ENCODE measurements at regions not wholly inside any gene's neighbourhood (a gene's known extent, or its start where the extent isn't known, plus 50 kb on each side); places are given as distances from the start of the nearest gene placed in this dataset.
"Not testable (repeated sequence)": the region's sequence is repeated elsewhere in the genome, so short reads cannot be mapped to it uniquely, and the experiment has no call there.

DNA sequence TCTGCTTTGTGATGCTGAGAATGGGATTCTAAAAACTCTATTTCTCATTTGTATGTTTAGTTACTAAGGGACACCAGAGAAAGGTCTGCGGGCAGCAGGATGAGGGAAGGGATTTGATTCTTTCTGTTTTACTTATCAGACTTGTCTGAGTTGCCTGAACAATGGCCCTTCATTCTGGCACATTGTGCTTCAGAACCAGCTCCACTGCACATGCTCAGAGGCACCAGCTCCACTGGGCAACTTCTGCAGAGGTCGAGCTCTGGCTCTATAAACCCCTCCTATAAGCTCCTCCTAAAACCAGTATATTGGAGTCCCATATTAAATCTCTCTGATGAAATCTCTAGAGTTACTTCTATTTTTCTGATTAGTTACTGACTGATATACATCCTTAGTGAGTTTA is 453.2 kb upstream of the CDIN1 start:
- H3K4me3 Mint-ChIP-seq = no peak overlapping the region
- H3K27ac Mint-ChIP-seq = no peak overlapping the region
- DNase-seq (ENCODE audit: low spot score) = no peak
- no peaks in the 10 kb centered on the region for H3K36me3 Mint-ChIP-seq (ENCODE audit: low read depth)
- intact Hi-C loops (cut with micrococcal nuclease) = no loop called here
- H3K4me1 Mint-ChIP-seq (ENCODE audit: low read depth) = no peaks in the 10 kb centered on the region
- peaks cover 2% of the 10 kb centered on the region for H3K9me3 Mint-ChIP-seq
- H3K27me3 Mint-ChIP-seq (ENCODE audit: insufficient read depth) = no peaks in the 10 kb centered on the region

DNA sequence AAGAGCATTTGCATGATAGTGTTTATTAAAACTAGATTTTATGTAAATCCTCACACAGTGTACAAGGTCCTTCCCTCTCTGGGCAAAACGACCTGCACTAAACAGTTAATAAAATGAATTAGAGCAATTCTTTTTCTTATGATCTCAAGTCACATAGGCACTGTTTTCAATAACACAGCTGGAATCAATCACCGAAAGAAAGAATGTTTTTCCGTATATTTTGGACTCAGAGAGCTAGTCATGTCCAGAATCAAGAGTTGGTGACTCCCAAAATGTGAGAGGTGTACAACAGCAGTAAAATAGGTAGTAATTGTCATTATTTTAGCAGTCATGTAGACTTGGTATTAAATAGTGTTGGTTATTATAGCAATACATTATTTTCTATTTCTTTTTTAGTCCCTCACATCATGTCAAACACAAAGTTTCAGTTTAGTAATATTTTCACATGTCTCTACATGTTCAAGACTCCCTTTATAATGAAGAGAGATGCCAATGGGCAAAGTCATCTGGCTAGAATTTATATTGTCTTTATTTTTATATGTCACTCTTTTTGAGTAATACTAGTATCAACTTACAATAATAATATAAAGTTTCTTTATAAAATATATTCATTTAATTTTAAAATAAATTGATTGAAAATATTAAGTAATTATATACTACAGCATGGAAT is 448.6 kb upstream of the CDIN1 start:
- intact Hi-C loops (cut with micrococcal nuclease) = loop anchor here (10.0 kb wide), 1 partner anchor 56 kb away; no protein-coding TSS in a partner anchor
- Mint-ChIP-seq H3K9me3 (no peaks in the 10 kb centered on the region), H3K4me1 (ENCODE audit: low read depth) (no peaks in the 10 kb centered on the region), H3K4me3 (no peak overlapping the region), H3K36me3 (ENCODE audit: low read depth) (no peaks in the 10 kb centered on the region), H3K27me3 (ENCODE audit: insufficient read depth) (no peaks in the 10 kb centered on the region), H3K27ac (no peak overlapping the region)
- no peak for DNase-seq (ENCODE audit: low spot score)

DNA sequence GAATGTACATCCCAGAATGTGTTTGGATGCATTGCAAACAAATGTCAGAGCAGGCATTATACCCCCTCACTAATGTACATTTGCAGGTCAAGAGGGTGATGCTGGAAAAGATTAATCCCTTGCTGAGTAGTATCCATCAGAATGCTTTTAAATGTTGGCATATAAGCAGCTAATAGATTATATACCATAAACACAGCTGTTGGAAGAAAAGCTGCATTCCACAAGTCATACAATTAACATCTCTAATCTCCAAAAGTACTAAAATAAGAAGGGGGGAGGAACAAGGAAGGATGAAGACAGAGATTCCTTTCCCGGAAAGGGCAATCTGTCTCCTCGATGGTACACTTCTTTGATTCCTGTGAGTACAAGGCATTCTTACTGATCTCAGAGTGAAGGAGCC is 445.7 kb upstream of the CDIN1 start:
- Mint-ChIP-seq H3K9me3 (peaks cover 4% of the 10 kb centered on the region), H3K27ac (no peak overlapping the region), H3K4me1 (ENCODE audit: low read depth) (no peaks in the 10 kb centered on the region), H3K36me3 (ENCODE audit: low read depth) (no peaks in the 10 kb centered on the region), H3K4me3 (no peak overlapping the region), H3K27me3 (ENCODE audit: insufficient read depth) (no peaks in the 10 kb centered on the region)
- intact Hi-C loops (cut with micrococcal nuclease) = loop anchor here (10.0 kb wide), 1 partner anchor 59 kb away; no protein-coding TSS in a partner anchor
- DNase-seq (ENCODE audit: low spot score) = no peak

DNA sequence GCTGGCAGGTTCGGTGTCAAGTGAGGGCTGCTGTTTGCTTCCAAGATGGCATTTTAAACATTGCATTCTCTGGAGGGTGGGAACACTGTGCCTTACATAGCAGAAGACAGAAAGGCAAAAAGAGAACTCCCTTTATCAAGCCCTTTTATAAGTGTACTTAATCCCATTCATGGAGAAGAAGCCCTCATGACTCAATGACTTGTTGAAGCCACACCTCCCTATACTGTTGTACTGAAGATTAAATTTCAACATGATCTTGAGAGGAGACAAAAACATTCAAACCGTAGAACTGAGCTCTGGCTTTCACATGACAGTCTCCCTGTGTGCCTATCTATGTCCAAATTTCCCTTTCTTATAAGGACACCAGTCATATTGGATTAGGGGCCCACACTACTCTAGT is 443.4 kb upstream of the CDIN1 start:
- no peak overlapping the region for H3K27ac Mint-ChIP-seq
- DNase-seq (ENCODE audit: low spot score) = no peak
- intact Hi-C loops (cut with micrococcal nuclease) = loop anchor here (10.0 kb wide), 1 partner anchor 61 kb away; no protein-coding TSS in a partner anchor
- H3K4me3 Mint-ChIP-seq = no peak overlapping the region
- H3K9me3 Mint-ChIP-seq = peaks cover 6% of the 10 kb centered on the region
- no peaks in the 10 kb centered on the region for H3K36me3 Mint-ChIP-seq (ENCODE audit: low read depth)
- H3K4me1 Mint-ChIP-seq (ENCODE audit: low read depth) = no peaks in the 10 kb centered on the region
- H3K27me3 Mint-ChIP-seq (ENCODE audit: insufficient read depth) = no peaks in the 10 kb centered on the region

DNA sequence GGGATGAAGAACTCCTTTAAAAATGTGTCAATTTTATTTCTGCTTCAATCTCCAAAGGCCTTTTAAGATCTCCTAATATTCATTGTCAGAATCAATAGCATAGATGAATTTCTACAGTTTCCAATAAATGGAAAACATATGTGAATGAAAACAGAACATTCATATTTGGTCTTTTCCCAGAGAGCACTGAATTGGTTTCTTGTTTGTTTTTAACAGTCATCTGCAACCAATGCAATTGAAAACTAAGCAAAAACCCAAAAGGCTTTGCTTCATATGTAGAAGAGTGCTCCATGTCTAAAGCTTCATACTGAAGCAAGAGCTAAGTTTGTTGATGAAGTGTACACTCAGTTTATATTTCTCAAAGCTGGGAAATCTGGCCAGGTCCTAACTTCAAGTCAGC is 426.5 kb upstream of the CDIN1 start:
- H3K27ac Mint-ChIP-seq = no peak overlapping the region
- no peaks in the 10 kb centered on the region for H3K27me3 Mint-ChIP-seq (ENCODE audit: insufficient read depth)
- H3K36me3 Mint-ChIP-seq (ENCODE audit: low read depth) = no peaks in the 10 kb centered on the region
- intact Hi-C loops (cut with micrococcal nuclease) = no loop called here
- no peaks in the 10 kb centered on the region for H3K4me1 Mint-ChIP-seq (ENCODE audit: low read depth)
- DNase-seq (ENCODE audit: low spot score) = no peak
- peaks cover 14% of the 10 kb centered on the region for H3K9me3 Mint-ChIP-seq
- H3K4me3 Mint-ChIP-seq = no peak overlapping the region

DNA sequence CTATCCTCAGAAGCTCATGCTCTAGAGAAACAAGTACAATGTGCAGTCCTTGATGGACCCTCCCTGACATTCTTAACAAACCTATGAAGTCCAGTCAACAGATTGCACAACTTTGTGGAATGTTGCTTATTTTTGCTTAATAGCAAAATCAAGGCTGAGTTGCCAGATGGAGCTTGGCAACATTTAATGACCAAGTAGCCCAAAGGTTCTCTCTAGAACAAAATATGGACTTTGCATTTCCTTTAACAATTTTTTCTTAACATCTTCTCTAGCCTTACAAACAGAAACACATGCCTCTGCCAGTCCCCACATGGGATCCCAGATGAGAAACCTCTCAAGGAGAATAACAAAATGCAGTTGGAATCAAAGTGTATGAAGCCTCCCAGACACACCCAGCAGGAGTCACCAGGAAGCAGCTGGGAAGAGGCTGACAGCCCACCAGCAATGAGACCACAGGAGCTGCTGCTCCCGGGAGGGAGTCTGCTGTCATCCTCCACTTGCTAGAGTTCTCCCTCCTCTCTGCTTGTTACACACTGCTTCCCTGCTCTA is 422.5 kb upstream of the CDIN1 start:
- Mint-ChIP-seq H3K36me3 (ENCODE audit: low read depth) (no peaks in the 10 kb centered on the region), H3K4me3 (no peak overlapping the region), H3K27ac (no peak overlapping the region), H3K27me3 (ENCODE audit: insufficient read depth) (no peaks in the 10 kb centered on the region), H3K9me3 (peaks cover 4% of the 10 kb centered on the region), H3K4me1 (ENCODE audit: low read depth) (no peaks in the 10 kb centered on the region)
- intact Hi-C loops (cut with micrococcal nuclease) = no loop called here
- no peak for DNase-seq (ENCODE audit: low spot score)

DNA sequence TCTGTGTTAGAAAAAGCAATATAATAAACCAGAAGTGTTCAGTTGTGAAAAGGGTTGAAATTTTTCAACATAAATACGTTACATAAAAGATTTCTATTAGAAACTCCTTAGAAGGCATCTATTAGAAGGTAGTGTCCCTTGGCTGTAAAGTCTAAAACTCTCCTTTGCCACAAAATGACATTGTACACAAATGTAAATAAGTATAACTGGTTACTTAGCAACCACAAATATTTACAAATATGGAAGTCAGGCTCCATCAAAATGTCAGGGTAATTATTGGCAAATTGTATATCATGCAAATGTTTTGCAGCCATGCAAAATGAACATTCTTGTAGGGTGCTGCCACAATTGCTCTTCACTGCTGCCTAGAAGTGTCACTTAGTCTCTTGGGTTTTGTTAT is 419.1 kb upstream of the CDIN1 start:
- Mint-ChIP-seq H3K27me3 (ENCODE audit: insufficient read depth) (no peaks in the 10 kb centered on the region), H3K36me3 (ENCODE audit: low read depth) (no peaks in the 10 kb centered on the region), H3K4me3 (no peak overlapping the region), H3K27ac (no peak overlapping the region), H3K4me1 (ENCODE audit: low read depth) (no peaks in the 10 kb centered on the region), H3K9me3 (peaks cover 12% of the 10 kb centered on the region)
- intact Hi-C loops (cut with micrococcal nuclease) = no loop called here
- DNase-seq (ENCODE audit: low spot score) = no peak

DNA sequence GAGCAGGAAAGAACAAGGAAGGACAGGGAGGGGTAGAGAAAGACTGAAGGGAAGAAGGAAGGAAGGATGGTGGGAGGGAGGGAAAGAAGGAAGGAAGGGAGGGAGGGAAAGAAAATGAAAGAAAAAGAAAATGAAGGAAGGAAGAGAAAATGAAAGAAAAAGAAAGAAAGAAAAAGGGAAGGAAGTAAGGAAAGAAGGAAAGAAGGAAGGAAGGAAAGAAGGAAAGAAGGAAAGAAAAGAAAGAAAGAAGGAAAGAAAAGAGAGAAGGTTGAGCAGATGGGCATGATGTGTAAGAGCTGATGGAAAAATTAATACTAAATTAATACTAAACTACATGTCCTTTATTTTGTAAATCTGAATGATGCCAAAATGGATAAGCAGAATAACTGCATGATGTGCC is 418.3 kb upstream of the CDIN1 start:
- no peaks in the 10 kb centered on the region for H3K36me3 Mint-ChIP-seq (ENCODE audit: low read depth)
- no peak overlapping the region for H3K4me3 Mint-ChIP-seq
- DNase-seq (ENCODE audit: low spot score) = no peak
- no peaks in the 10 kb centered on the region for H3K4me1 Mint-ChIP-seq (ENCODE audit: low read depth)
- H3K9me3 Mint-ChIP-seq = peaks cover 12% of the 10 kb centered on the region
- intact Hi-C loops (cut with micrococcal nuclease) = no loop called here
- no peak overlapping the region for H3K27ac Mint-ChIP-seq
- H3K27me3 Mint-ChIP-seq (ENCODE audit: insufficient read depth) = no peaks in the 10 kb centered on the region

DNA sequence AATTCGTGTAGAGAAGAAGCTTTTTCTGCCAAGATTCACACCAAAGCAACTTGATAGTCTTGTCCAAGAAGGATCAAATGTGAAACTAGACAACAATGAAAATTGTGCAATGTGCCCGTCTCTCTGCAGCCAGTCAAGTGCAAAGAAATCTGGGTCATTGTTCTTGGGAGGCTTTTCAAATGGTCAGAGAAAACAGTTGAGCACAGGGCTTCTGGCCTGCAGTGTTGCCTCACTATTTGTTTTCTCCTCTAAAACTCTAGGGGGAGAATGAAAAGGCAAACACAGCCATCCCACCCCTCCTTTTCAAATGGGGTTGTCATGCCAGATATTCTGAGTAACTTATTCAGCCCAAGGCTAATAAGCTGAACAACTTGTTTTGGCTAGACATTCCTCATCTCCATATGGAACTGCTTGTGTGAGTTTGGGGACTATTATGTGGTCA is 417.6 kb upstream of the CDIN1 start:
- Mint-ChIP-seq H3K4me1 (ENCODE audit: low read depth) (no peaks in the 10 kb centered on the region), H3K9me3 (peaks cover 12% of the 10 kb centered on the region), H3K27me3 (ENCODE audit: insufficient read depth) (no peaks in the 10 kb centered on the region), H3K36me3 (ENCODE audit: low read depth) (no peaks in the 10 kb centered on the region), H3K27ac (no peak overlapping the region), H3K4me3 (no peak overlapping the region)
- intact Hi-C loops (cut with micrococcal nuclease) = no loop called here
- DNase-seq (ENCODE audit: low spot score) = no peak

DNA sequence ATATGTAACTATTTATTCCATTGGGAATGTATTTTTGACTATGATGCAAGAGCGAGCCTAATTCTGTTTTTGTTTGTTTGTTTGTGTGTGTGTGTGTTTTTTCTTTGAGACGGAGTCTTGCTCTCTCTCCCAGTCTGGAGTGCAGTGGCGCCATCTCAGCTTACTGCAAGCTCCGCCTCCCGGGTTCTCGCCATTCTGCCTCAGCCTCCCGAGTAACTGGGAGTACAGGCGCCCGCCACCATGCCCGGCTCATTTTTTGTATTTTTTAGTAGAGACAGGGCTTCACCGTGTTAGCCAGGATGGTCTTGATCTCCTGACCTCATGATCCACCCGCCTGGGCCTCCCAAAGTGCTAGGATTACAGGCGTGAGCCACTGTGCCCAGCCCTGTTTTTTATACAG is 415.4 kb upstream of the CDIN1 start:
- DNase-seq (ENCODE audit: low spot score); H3K4me1 Mint-ChIP-seq (ENCODE audit: low read depth); H3K4me3 Mint-ChIP-seq; H3K27ac Mint-ChIP-seq; H3K27me3 Mint-ChIP-seq (ENCODE audit: insufficient read depth); H3K36me3 Mint-ChIP-seq (ENCODE audit: low read depth); intact Hi-C loops (cut with micrococcal nuclease): not testable (repeated sequence)
- peaks cover 11% of the 10 kb centered on the region for H3K9me3 Mint-ChIP-seq

DNA sequence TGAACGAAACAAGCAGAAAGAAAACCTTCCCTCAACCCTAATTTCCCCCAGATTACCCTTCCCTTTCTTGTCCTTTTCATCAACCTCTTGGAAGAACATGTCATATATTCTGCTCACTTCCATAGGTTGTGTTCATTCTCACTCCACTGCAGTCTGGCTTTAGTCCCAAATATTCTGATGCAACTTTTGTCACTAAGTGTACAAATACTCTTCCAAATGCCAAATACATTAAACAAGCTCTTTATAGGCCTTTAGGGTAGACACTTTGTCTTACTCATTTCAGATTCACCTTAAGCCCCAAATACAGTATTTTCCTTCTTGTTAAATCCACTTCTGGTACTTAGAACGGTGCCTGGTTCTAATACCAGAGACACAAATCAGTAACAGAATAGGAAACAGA is 406.5 kb upstream of the CDIN1 start:
- intact Hi-C loops (cut with micrococcal nuclease) = no loop called here
- Mint-ChIP-seq H3K9me3 (no peaks in the 10 kb centered on the region), H3K4me3 (no peak overlapping the region), H3K27me3 (ENCODE audit: insufficient read depth) (no peaks in the 10 kb centered on the region), H3K27ac (no peak overlapping the region), H3K4me1 (ENCODE audit: low read depth) (no peaks in the 10 kb centered on the region), H3K36me3 (ENCODE audit: low read depth) (no peaks in the 10 kb centered on the region)
- no peak for DNase-seq (ENCODE audit: low spot score)

DNA sequence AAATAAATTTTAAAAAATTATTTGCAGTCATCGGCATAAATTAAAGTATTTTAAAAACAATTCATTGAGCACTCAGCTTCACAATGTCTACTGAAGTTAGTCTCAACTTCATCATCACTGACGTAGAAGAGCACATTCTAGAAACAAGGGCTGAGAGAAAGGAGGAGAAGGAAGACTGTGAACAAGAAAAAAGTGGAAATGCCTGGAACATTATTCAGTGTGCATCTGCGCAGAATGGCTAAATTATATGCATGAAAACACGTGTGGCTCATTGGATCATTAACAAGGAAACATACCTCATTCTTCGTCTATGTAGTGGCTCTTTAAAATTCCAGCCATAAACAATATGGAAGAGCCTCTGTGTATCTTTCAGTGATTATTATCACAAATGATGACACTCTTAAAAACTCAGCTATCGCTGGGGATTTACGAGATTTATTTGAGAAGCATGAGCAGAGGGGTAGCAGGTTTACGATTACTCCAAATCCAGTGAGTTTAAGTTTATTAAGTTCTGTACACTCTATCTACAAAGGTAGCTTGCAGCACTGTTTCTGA is 404.2 kb upstream of the CDIN1 start:
- no peak overlapping the region for H3K27ac Mint-ChIP-seq
- no peak overlapping the region for H3K4me3 Mint-ChIP-seq
- no peaks in the 10 kb centered on the region for H3K9me3 Mint-ChIP-seq
- no peak for DNase-seq (ENCODE audit: low spot score)
- intact Hi-C loops (cut with micrococcal nuclease) = no loop called here
- no peaks in the 10 kb centered on the region for H3K4me1 Mint-ChIP-seq (ENCODE audit: low read depth)
- H3K36me3 Mint-ChIP-seq (ENCODE audit: low read depth) = no peaks in the 10 kb centered on the region
- no peaks in the 10 kb centered on the region for H3K27me3 Mint-ChIP-seq (ENCODE audit: insufficient read depth)

DNA sequence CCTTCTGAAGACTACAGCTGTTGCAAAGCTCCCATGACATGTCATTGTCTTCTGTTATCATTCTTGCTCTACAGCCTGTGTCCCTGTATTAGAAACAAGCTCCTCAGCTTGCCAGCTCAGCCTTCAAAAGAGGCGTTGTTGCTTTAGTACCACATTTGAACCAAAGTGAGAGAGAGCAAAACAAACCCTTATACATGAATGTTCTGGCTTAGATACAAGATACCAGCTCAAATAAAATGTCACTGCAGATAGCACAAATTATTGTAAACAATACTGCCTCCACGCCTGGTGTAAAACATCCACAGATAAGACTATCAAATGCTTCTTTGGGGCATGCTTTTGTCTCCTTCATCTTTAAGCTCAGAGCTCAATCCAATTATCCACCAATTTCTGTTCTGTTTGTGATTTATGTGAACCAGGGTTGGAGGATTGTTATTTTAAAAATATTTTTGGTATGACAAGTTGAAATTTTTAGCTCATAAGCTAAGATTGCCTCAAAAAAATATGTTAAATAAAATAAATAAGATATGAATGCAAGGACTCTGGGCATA is 403.6 kb upstream of the CDIN1 start:
- Mint-ChIP-seq H3K4me1 (ENCODE audit: low read depth) (no peaks in the 10 kb centered on the region), H3K9me3 (no peaks in the 10 kb centered on the region), H3K27ac (no peak overlapping the region), H3K36me3 (ENCODE audit: low read depth) (no peaks in the 10 kb centered on the region), H3K27me3 (ENCODE audit: insufficient read depth) (no peaks in the 10 kb centered on the region), H3K4me3 (no peak overlapping the region)
- no peak for DNase-seq (ENCODE audit: low spot score)
- intact Hi-C loops (cut with micrococcal nuclease) = no loop called here

All from activated T-helper 1 cell treated with anti-CD3 and anti-CD28 coated beads, Interleukin-12 subunit alpha, Interleukin-12 subunit beta, Interleukin-2, Interleukin-4 antibody, amounts not matched to agents 30 ng/mL and 10 ng/mL and 1 ng/mL, durations not matched to agents 14 hours and 24 hours and 36 hours (primary cell).